K562 (cell line): ENCODE measurements at regions not wholly inside any gene's neighbourhood (a gene's known extent, or its start where the extent isn't known, plus 50 kb on each side); places are given as distances from the start of the nearest gene placed in this dataset.

Source experiments
- ATAC-seq: fragments of 200-7000 bp; cut with Tn5 transposase; 3 replicates; pipeline ENCODE4 v1.9.1; 2020; ENCODE audit warnings: moderate library complexity
- BruUV-seq: library from RNA; stranded (reverse); fragments of 400-500 nt; replicated peaks from 2 replicates; lab custom pipeline; 2021; lab: Mats Ljungman, UMichigan
- CTCF ChIA-PET: fragments of 300-600 bp; formaldehyde crosslinking; extraction: SDS; loops from one replicate; lab custom pipeline; 2021; ENCODE audit warnings: low intra/inter-chr PET ratio; lab: Yijun Ruan, JAX
- POLR2A ChIA-PET: fragments of 300-600, 350-650 bp; sonication (Branson Sonifier 250); formaldehyde crosslinking; extraction: SDS; loops from one replicate; lab custom pipeline; 2021; ENCODE audit warnings: antibody characterized with exemption, inconsistent platforms; lab: Yijun Ruan, JAX
- DNase-seq, 4 experiments: peaks; one replicate each; pipeline versions ENCODE4 v3.0.0 to v3.0.0-alpha.2; 2011 to 2018; ENCODE audit warnings: low spot score in 3 of 4, mixed read lengths in 3 of 4; ENCODE audit errors: extremely low read depth in 1 of 4
- FAIRE-seq: peaks from 2 replicates; lab custom pipeline; 2011; peaks lifted over from hg19 to GRCh38; lab: Jason Lieb, UNC
- H2AFZ ChIP-seq: 2 replicates; pipeline ENCODE4 v1.6.0; 2011; ENCODE audit warnings: low read depth, low read length, control low read depth, inconsistent platforms
- H3K27ac ChIP-seq: fragments of 200-600 bp; 3 replicates; pipeline ENCODE4 v1.8.0; 2011; ENCODE audit warnings: low read depth, mild to moderate bottlenecking, control low read depth, inconsistent platforms, low read length, moderate library complexity, mixed read lengths; ENCODE audit errors: extremely low read depth
- H3K27me3 ChIP-seq, 2 experiments: fragments of 300-600 bp in 1 of 2; 2 replicates in 1 of 2; 3 replicates in 1 of 2; pipeline versions ENCODE4 v1.6.0 to v1.8.0; 2011; ENCODE audit warnings: inconsistent platforms in 2 of 2, low read length in 2 of 2, mild to moderate bottlenecking in 1 of 2, mixed read lengths in 1 of 2, moderate library complexity in 1 of 2; ENCODE audit not compliant: control insufficient read depth in 2 of 2, insufficient read depth in 2 of 2
- H3K36me3 ChIP-seq: fragments of 300-600 bp; 3 replicates; pipeline ENCODE4 v1.8.0; 2011; ENCODE audit warnings: mild to moderate bottlenecking, low read length, inconsistent platforms; ENCODE audit not compliant: control insufficient read depth, insufficient read depth
- H3K4me1 ChIP-seq, 2 experiments: fragments of 200-600 bp in 1 of 2; replicated peaks in 1 of 2; 2 replicates in 1 of 2; 3 replicates in 1 of 2; pipeline versions ENCODE4 v1.5.1 to v1.8.0; 2011; ENCODE audit warnings: inconsistent platforms in 2 of 2, low read length in 2 of 2, mild to moderate bottlenecking in 1 of 2, mixed read lengths in 1 of 2, moderate library complexity in 1 of 2; ENCODE audit not compliant: control insufficient read depth in 2 of 2, insufficient read depth in 2 of 2
- H3K4me2 ChIP-seq: 2 replicates; pipeline ENCODE4 v1.6.1; 2011; ENCODE audit warnings: low read length, control low read depth, inconsistent platforms, mixed read lengths; ENCODE audit not compliant: insufficient read depth
- H3K4me3 ChIP-seq: fragments of 200-600 bp; sonication (generic), shearing (Covaris generic); 2 replicates; pipeline ENCODE4 v1.5.1; 2016; ENCODE audit warnings: control low read depth, inconsistent platforms
- H3K79me2 ChIP-seq: fragments of 200-600 bp; 3 replicates; pipeline ENCODE4 v1.8.0; 2011; ENCODE audit warnings: low read length, inconsistent platforms; ENCODE audit not compliant: control insufficient read depth, insufficient read depth
- H3K9ac ChIP-seq, 2 experiments: 2 replicates each; pipeline versions ENCODE4 v1.6.0 to v1.6.1; 2011; ENCODE audit warnings: low read depth in 2 of 2, low read length in 2 of 2, control low read depth in 1 of 2, inconsistent platforms in 1 of 2, mild to moderate bottlenecking in 1 of 2, mixed read lengths in 1 of 2; ENCODE audit not compliant: insufficient read depth in 1 of 2
- H3K9me1 ChIP-seq: one replicate; pipeline ENCODE4 v1.6.0; 2011; ENCODE audit warnings: inconsistent platforms, mild to moderate bottlenecking, low read length, moderate library complexity; ENCODE audit not compliant: control insufficient read depth, insufficient read depth
- H3K9me3 ChIP-seq: replicated peaks from 2 replicates; pipeline ENCODE4 v1.5.1; 2011; ENCODE audit warnings: low read depth, low read length, inconsistent platforms; ENCODE audit not compliant: control insufficient read depth, insufficient read depth
- H4K20me1 ChIP-seq: replicated peaks from 2 replicates; pipeline ENCODE4 v1.6.1; 2011; ENCODE audit warnings: low read length, inconsistent platforms, mixed read lengths; ENCODE audit not compliant: control insufficient read depth, insufficient read depth
- ILF3 ChIP-seq: fragments of 450-650 bp; IDR thresholded peaks from 2 replicates; pipeline ENCODE4 v1.6.1; 2018; ENCODE audit warnings: antibody characterized with exemption, mild to moderate bottlenecking, moderate library complexity, borderline replicate concordance
- NRF1 ChIP-seq, 2 experiments: fragments of 450-650 bp; IDR thresholded peaks in 1 of 2; conservative IDR thresholded peaks in 1 of 2; 2 replicates each; pipeline ENCODE4 v1.6.1; 2014; ENCODE audit warnings: mild to moderate bottlenecking in 2 of 2
- SIRT6 ChIP-seq: IDR thresholded peaks from one replicate; pipeline ENCODE4 v1.6.1; 2012; ENCODE audit warnings: low read depth, mild to moderate bottlenecking, control low read depth, inconsistent platforms, low read length, moderate library complexity
- ZBTB17 ChIP-seq: fragments of 450-650 bp; formaldehyde crosslinking; IDR thresholded peaks from 2 replicates; pipeline ENCODE4 v1.4.0; 2020; ENCODE audit warnings: mild to moderate bottlenecking
- ZNF785 ChIP-seq: fragments of 250-450 bp; sonication (Bioruptor Pico); IDR thresholded peaks from 2 replicates; pipeline ENCODE4 v1.4.0; 2020; ENCODE audit warnings: mild to moderate bottlenecking
- ZNF79 ChIP-seq: fragments of 250-450 bp; sonication (Bioruptor Pico); IDR thresholded peaks from 2 replicates; pipeline ENCODE4 v1.4.0; 2020; ENCODE audit warnings: low read depth, mild to moderate bottlenecking, moderate library complexity
- WGBS: fragments of 100-300 bp; shearing (Covaris generic); methylation state at CpG from one replicate; pipeline ENCODE4 v1.1.6; 2016; ENCODE audit warnings: low coverage, mixed read lengths; ENCODE audit not compliant: insufficient coverage; ENCODE audit errors: missing lambda C conversion rate; 5-methylcytosine and 5-hydroxymethylcytosine counted together
- in situ Hi-C: fragments of 300-500 bp; cut with MboI; formaldehyde crosslinking; loops from 4 replicates; pipeline ENCODE4 v1.15.0; 2018; ENCODE audit warnings: inconsistent platforms, mixed read lengths
- intact Hi-C: fragments of 100-400 bp; cut with micrococcal nuclease; formaldehyde crosslinking; loops from 2 replicates; pipeline ENCODE4 v1.14.2; 2022
- TF ChIP-seq, protein P1 (sequence below): sonication (generic); formaldehyde crosslinking; IDR thresholded peaks from 2 replicates; pipeline ENCODE4 v1.8.0; 2023; ENCODE audit warnings: mild to moderate bottlenecking, missing genetic modification reagents
- TF ChIP-seq, protein P2 (sequence below): fragments of 250-450 bp; sonication (Bioruptor Pico); IDR thresholded peaks from 2 replicates; pipeline ENCODE4 v1.5.0; 2020; ENCODE audit warnings: mild to moderate bottlenecking, borderline replicate concordance
- TF ChIP-seq, protein P3 (sequence below): fragments of 250-450 bp; sonication (Bioruptor Pico); IDR thresholded peaks from 2 replicates; pipeline ENCODE4 v1.5.0; 2021
- TF ChIP-seq, protein P4 (sequence below): sonication (generic); formaldehyde crosslinking; IDR thresholded peaks from 2 replicates; pipeline ENCODE4 v1.9.0; 2022; ENCODE audit warnings: mild to moderate bottlenecking, missing genetic modification reagents

DNA sequence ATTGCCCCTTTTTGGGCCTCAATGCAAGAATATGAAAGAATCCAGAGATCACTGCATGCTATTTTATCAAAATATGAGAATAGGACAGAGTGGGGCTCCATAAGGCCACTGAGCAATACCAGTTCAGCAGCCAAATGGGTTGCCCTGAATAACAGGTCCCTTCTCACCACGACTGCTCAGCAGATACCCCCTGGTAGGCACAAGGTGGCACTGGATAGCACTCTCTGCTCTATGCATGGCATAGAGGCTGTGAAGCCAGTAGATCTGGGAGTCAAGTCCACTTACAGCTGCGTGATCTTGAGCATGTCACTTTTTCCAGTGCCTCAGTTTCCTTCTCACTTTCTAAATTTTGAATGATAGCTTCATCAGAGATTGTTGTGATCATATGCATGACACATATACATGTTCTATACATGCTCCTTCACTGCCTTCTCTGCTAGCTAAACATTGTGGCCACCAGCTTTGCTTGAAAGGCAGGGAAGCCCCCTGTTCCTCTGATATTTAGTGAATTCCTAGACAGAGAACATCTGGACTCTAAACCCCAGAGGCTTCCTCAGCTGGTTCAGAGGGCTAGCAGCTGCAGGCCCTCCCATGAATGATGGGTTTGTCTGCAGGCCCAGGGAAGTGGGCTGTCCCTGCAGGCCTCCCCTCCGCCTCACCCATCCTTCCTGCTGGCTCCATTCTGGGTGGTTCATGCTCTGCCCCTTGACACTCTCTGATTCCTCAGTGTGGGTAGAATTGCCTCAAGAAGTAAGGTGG, 84.9 kb upstream of the ASIC2 start (continued):
- TF ChIP-seq, protein P1, sequence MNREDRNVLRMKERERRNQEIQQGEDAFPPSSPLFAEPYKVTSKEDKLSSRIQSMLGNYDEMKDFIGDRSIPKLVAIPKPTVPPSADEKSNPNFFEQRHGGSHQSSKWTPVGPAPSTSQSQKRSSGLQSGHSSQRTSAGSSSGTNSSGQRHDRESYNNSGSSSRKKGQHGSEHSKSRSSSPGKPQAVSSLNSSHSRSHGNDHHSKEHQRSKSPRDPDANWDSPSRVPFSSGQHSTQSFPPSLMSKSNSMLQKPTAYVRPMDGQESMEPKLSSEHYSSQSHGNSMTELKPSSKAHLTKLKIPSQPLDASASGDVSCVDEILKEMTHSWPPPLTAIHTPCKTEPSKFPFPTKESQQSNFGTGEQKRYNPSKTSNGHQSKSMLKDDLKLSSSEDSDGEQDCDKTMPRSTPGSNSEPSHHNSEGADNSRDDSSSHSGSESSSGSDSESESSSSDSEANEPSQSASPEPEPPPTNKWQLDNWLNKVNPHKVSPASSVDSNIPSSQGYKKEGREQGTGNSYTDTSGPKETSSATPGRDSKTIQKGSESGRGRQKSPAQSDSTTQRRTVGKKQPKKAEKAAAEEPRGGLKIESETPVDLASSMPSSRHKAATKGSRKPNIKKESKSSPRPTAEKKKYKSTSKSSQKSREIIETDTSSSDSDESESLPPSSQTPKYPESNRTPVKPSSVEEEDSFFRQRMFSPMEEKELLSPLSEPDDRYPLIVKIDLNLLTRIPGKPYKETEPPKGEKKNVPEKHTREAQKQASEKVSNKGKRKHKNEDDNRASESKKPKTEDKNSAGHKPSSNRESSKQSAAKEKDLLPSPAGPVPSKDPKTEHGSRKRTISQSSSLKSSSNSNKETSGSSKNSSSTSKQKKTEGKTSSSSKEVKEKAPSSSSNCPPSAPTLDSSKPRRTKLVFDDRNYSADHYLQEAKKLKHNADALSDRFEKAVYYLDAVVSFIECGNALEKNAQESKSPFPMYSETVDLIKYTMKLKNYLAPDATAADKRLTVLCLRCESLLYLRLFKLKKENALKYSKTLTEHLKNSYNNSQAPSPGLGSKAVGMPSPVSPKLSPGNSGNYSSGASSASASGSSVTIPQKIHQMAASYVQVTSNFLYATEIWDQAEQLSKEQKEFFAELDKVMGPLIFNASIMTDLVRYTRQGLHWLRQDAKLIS (CRISPR knock-in tag) = no peak
- no peak for TF ChIP-seq ZNF79
- TF ChIP-seq ZNF785 (CRISPR knock-in tag) = no peak

DNA sequence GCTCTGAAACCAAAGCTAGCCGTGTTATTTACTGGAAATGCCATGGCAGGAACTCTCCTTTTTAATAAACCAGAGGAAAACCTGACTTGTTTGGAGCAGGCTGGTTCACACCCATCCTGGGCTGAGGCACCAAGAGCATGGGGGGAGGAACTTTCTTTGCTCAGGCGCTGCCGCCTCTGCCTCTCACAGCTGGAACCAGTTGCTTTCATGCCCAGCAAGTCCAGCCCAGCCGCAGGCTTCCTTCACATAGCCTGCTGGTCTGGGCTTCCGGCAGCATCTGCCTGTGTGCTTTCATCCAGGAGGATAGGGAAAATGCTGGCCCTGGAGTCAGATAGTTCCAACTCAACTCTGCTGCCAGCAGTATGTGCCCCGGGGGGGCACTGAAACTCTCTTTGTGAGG, 88.1 kb upstream of the ASIC2 start:
- Histone ChIP-seq H3K9ac (no peak overlapping the region), H4K20me1 (no peaks in the 10 kb centered on the region), H3K4me3 (no peak overlapping the region), H2AFZ (no peak overlapping the region), H3K36me3 (no peaks in the 10 kb centered on the region), H3K4me2 (no peak overlapping the region), H3K27ac (no peak overlapping the region), H3K9me1 (no peaks in the 10 kb centered on the region), H3K9me3 (no peaks in the 10 kb centered on the region)
- POLR2A ChIA-PET = interaction anchor here (0.9 kb wide), 1 partner anchor 9 kb away, joined by 4 read pairs; no protein-coding TSS in a partner anchor
- intact Hi-C loops (no loop called here), in situ Hi-C loops (no loop called here)
- no peak for ATAC-seq
- 0% methylated on average over 6 of the region's 6 CpGs for WGBS
- DNase-seq = no peak
- TF ChIP-seq, protein P2, sequence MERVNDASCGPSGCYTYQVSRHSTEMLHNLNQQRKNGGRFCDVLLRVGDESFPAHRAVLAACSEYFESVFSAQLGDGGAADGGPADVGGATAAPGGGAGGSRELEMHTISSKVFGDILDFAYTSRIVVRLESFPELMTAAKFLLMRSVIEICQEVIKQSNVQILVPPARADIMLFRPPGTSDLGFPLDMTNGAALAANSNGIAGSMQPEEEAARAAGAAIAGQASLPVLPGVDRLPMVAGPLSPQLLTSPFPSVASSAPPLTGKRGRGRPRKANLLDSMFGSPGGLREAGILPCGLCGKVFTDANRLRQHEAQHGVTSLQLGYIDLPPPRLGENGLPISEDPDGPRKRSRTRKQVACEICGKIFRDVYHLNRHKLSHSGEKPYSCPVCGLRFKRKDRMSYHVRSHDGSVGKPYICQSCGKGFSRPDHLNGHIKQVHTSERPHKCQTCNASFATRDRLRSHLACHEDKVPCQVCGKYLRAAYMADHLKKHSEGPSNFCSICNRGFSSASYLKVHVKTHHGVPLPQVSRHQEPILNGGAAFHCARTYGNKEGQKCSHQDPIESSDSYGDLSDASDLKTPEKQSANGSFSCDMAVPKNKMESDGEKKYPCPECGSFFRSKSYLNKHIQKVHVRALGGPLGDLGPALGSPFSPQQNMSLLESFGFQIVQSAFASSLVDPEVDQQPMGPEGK (CRISPR knock-in tag) = no peak
- TF ChIP-seq ZBTB17 (CRISPR knock-in tag) (no peak), SIRT6 (no peak), NRF1 (conservative IDR thresholded peaks at IDR 0.05 in 1 of 2, IDR thresholded peaks at IDR 0.05 in 1 of 2) (no peak), ILF3 (no peak)
- TF ChIP-seq, protein P3, sequence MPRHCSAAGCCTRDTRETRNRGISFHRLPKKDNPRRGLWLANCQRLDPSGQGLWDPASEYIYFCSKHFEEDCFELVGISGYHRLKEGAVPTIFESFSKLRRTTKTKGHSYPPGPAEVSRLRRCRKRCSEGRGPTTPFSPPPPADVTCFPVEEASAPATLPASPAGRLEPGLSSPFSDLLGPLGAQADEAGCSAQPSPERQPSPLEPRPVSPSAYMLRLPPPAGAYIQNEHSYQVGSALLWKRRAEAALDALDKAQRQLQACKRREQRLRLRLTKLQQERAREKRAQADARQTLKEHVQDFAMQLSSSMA (CRISPR knock-in tag) = no peak
- TF ChIP-seq, protein P4, sequence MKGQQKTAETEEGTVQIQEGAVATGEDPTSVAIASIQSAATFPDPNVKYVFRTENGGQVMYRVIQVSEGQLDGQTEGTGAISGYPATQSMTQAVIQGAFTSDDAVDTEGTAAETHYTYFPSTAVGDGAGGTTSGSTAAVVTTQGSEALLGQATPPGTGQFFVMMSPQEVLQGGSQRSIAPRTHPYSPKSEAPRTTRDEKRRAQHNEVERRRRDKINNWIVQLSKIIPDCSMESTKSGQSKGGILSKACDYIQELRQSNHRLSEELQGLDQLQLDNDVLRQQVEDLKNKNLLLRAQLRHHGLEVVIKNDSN = no peak
- TF ChIP-seq, all 486 proteins: peak for 0
- CTCF ChIA-PET = no interaction called here
- H3K4me1 ChIP-seq = no peaks in the 10 kb centered on the region
- H3K79me2 ChIP-seq = no peaks in the 10 kb centered on the region
- H3K27me3 ChIP-seq = peaks cover 0 to 15% of the 10 kb centered on the region in 2 experiments; a peak in 3 of 5 replicates
- no peak for FAIRE-seq
- BruUV-seq = no TSS peak
